Muscle of leg (tissue), 3 donors: ENCODE measurements at regions not wholly inside any gene's neighbourhood (a gene's known extent, or its start where the extent isn't known, plus 50 kb on each side); places are given as distances from the start of the nearest gene placed in this dataset.

Experiments
- DNase-seq: peaks from one replicate; pipeline ENCODE4 v3.0.0; 2013
- H3K27ac ChIP-seq: one replicate; pipeline ENCODE4 v1.5.1; 2013; ENCODE audit warnings: mild to moderate bottlenecking, low read length, control low read depth
- H3K27me3 ChIP-seq: one replicate; pipeline ENCODE4 v1.6.1; 2013; ENCODE audit warnings: low read length; ENCODE audit not compliant: control insufficient read depth, insufficient read depth
- H3K36me3 ChIP-seq: one replicate; pipeline ENCODE4 v1.6.1; 2013; ENCODE audit warnings: low read length; ENCODE audit not compliant: control insufficient read depth, insufficient read depth
- H3K4me1 ChIP-seq: one replicate; pipeline ENCODE4 v1.6.1; 2013; ENCODE audit warnings: low read length; ENCODE audit not compliant: control insufficient read depth, insufficient read depth
- H3K4me3 ChIP-seq: one replicate; pipeline ENCODE4 v1.5.1; 2013; ENCODE audit warnings: low read length, control low read depth
- H3K9me3 ChIP-seq: replicated peaks from 2 replicates; pipeline ENCODE4 v1.6.1; 2013; ENCODE audit warnings: low read depth, low read length; ENCODE audit not compliant: control insufficient read depth
- WGBS: methylation state at CpG from one replicate; pipeline ENCODE4 v1.1.5; 2013; ENCODE audit warnings: missing lambda C conversion rate; ENCODE audit not compliant: insufficient coverage; 5-methylcytosine and 5-hydroxymethylcytosine counted together

DNA sequence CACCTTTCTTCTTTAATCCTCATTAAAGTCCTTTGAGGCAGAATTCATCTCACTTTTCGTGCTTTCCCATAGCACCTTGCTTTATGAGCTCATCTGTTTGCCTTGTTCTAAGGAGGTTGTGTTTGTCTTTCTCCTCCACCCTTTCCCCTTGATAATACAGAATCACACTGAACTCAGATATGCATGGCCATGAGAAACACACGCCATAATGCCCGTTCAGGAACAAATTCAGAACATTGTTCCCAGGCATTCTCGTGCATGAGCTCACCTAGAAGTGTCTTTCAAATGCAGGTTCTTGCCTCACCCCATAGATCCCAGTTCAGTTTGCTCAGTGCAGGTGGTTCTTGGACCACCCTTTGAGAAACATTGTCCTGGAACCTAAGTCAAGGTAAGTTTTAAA lies 71.1 kb downstream of the TMEM114 start:
- DNase-seq: no peak
- no peaks in the 10 kb centered on the region for H3K36me3 ChIP-seq
- no peak overlapping the region for H3K4me3 ChIP-seq
- no peak overlapping the region for H3K27ac ChIP-seq
- H3K9me3 ChIP-seq: no peaks in the 10 kb centered on the region
- no peaks in the 10 kb centered on the region for H3K4me1 ChIP-seq
- WGBS: 57% methylated on average over 3 of the region's 4 CpGs
- no peaks in the 10 kb centered on the region for H3K27me3 ChIP-seq

DNA sequence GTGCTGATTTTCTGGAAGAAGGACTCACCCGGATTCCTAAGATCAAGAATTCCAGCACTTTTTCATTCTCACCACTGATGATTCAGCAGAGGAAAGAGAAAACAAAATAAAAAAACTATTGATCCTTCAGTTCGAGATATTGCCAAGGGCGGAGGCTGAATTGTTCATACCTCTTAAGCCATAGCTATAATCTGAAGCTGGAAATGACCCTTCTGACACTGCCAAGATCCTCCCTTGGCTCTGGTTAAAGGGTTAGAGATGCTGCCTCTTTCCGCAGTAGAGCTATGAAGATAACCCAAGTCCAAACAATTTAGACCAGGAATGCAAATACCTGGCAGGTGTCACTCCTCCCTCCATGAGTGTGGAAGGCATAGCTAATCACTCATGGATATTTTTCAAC lies 73.0 kb downstream of the TMEM114 start:
- WGBS: 70% methylated on average over 2 of the region's 4 CpGs
- DNase-seq: no peak

DNA sequence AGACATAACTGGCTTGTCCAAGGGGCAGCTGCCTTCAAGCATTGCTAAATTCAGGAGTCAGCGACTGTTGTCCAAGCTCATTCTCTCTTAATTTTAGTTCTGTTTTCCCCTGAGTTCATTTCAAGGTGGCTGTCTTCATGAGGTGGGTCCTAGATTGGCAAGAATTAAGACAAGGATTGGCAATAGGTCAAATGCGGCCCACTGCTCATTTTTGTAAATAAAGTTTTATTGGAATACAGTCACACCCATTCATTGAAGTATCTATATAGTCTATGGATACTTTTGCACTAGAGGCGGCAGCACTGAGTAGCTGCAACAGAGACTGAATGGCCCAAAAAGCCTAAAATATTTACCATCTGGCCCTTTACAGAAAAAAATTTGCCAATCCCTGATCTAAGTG lies 73.8 kb downstream of the TMEM114 start:
- no peaks in the 10 kb centered on the region for H3K36me3 ChIP-seq
- no peak overlapping the region for H3K4me3 ChIP-seq
- no peaks in the 10 kb centered on the region for H3K9me3 ChIP-seq
- no peaks in the 10 kb centered on the region for H3K4me1 ChIP-seq
- DNase-seq: no peak
- H3K27ac ChIP-seq: no peak overlapping the region
- WGBS: no CpG with 5 or more reads among the region's 3 CpGs
- no peaks in the 10 kb centered on the region for H3K27me3 ChIP-seq

More for the DNA sequence above, 73.0 kb downstream of the TMEM114 start:
- H3K27ac ChIP-seq: no peak overlapping the region
- H3K4me3 ChIP-seq: no peak overlapping the region
- no peaks in the 10 kb centered on the region for H3K27me3 ChIP-seq
- H3K36me3 ChIP-seq: no peaks in the 10 kb centered on the region
- no peaks in the 10 kb centered on the region for H3K9me3 ChIP-seq
- H3K4me1 ChIP-seq: no peaks in the 10 kb centered on the region

DNA sequence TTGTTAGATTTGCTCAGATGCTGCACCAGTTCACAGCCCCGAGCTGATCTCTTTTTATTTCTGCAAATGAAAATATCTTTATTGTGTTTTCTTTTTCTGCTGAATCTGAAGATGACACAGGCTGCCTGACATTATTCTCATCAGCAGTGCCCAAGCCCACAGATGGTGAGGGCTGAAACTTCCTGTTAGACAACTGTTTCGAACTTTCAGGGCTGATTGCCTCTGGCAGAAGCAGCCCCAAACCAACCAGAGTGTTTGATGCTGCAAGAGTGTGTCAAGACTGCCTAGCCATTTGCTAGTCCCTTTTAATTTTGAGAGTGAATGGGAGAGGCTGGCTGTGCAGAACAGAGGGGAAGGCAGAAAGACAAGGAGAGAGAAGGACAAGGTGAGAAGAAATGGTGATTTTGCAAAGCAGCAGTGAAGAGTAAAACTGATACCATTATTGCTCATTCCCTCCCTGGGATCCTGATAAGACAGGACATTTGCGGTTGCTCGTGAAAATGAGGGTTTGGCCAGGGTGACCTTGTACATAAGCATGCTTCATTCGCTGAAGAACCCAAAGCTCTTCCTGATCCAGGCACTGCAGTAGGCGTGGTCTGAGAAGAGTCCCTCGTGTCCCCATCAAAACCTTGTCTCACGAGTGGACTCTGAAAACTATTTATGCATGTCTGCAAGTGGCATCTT lies 77.2 kb downstream of the TMEM114 start:
- H3K27ac ChIP-seq: no peak overlapping the region
- no peaks in the 10 kb centered on the region for H3K4me1 ChIP-seq
- no peak overlapping the region for H3K4me3 ChIP-seq
- no peaks in the 10 kb centered on the region for H3K27me3 ChIP-seq
- no peaks in the 10 kb centered on the region for H3K9me3 ChIP-seq
- H3K36me3 ChIP-seq: no peaks in the 10 kb centered on the region
- no peak for DNase-seq
- 57% methylated on average over 7 of the region's 8 CpGs for WGBS

DNA sequence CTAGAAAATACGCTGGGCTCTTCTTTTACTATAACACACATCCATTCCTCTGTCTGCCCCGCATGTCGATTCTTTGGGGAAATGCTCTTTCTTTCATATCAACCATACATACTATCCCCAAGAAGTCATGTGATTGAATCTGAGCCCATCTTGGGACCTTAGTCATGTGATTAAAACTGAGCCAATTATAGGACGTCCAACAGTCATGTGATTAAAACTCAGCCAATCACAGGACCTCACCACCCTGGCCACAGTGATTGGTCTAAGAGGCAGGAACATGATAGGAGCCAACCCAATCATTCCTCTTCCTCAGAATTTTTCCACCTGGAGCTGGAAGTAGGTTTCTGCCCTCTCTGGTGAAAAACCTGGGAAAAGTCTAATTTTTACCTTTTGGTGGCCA lies 78.8 kb downstream of the TMEM114 start:
- no peak overlapping the region for H3K27ac ChIP-seq
- H3K27me3 ChIP-seq: no peaks in the 10 kb centered on the region
- no peak overlapping the region for H3K4me3 ChIP-seq
- 100% methylated on average over 3 of the region's 4 CpGs for WGBS
- no peaks in the 10 kb centered on the region for H3K36me3 ChIP-seq
- H3K4me1 ChIP-seq: no peaks in the 10 kb centered on the region
- DNase-seq: no peak
- no peaks in the 10 kb centered on the region for H3K9me3 ChIP-seq

DNA sequence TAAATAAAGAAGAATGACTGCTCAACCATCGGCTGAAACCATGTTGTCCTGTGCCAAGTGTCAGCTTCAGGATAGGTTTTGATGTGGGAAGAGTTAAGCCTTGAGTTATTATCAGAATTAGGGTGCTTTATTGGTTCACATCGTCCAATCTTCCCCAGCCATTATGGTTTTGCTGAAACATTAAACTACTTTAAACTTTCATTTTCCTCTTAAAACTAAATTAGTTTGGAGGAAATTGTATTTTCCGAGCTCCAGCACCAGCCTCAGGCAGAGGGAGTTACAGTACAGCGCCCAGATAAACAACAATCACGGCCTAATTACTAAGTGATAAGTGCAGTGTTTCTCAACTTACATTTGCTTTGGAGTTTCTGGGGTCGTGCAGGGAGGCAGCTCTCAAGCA lies 80.2 kb downstream of the TMEM114 start:
- Histone ChIP-seq H3K4me1 (no peaks in the 10 kb centered on the region), H3K36me3 (no peaks in the 10 kb centered on the region), H3K9me3 (no peaks in the 10 kb centered on the region), H3K4me3 (no peak overlapping the region), H3K27ac (no peak overlapping the region), H3K27me3 (no peaks in the 10 kb centered on the region)
- DNase-seq: no peak
- WGBS: 82% methylated on average over 2 of the region's 6 CpGs

DNA sequence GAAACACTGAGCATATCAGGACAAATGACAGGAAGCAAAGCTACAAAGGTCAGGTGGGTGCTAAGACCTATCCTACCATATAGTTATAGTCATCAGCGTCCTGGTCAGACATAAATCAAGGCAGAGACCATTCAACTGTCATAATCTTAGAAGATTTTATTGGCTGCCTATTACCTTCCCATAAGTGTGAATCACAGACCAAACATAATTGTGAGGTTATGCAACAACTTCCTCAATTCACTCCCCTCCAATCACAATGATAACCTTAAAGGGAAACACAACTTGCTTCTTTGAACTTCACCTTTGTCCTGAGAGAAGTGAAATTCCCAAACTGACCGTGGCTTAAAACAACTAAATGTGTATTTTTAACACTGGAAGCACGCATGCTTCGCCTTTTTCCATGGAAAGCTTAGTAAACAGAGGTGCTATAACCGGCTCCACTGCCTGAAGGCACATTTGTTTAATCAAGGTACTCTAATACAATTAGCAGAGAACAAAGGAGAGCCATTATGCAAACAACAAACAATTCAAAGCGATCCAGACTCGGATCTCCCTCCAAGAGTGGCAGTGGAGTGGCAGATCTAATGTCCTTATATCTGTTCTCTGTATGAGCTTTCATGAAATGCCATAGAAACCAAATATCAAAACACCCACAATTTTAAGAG lies 84.9 kb downstream of the TMEM114 start:
- Histone ChIP-seq H3K4me1 (no peaks in the 10 kb centered on the region), H3K36me3 (no peaks in the 10 kb centered on the region), H3K4me3 (no peak overlapping the region), H3K27me3 (no peaks in the 10 kb centered on the region), H3K27ac (no peak overlapping the region), H3K9me3 (no peaks in the 10 kb centered on the region)
- 57% methylated on average over 1 of the region's 7 CpGs for WGBS
- DNase-seq: no peak

DNA sequence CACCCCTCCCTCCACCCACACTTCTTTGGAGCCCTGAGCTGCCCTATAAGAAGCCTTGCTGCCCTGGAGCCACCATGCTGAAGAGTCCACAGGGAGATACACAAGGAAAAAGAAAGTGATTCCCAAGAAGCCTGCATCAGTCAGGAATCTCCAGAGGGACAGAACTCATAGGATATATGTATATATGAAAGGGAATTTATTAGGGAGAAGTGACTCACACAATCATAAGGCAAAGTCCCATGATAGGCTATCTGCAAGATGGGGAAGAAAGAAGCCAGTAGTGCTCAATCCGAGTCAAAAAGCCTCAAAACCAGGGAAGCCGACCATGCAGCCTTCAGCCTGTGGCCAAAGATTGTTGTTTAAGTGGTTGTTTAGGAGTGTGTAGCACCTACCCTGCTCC lies 87.9 kb downstream of the TMEM114 start:
- H3K36me3 ChIP-seq: no peaks in the 10 kb centered on the region
- no peaks in the 10 kb centered on the region for H3K27me3 ChIP-seq
- no peak overlapping the region for H3K27ac ChIP-seq
- H3K9me3 ChIP-seq: no peaks in the 10 kb centered on the region
- H3K4me1 ChIP-seq: no peaks in the 10 kb centered on the region
- no peak for DNase-seq
- no CpG with 5 or more reads among the region's 2 CpGs for WGBS
- H3K4me3 ChIP-seq: no peak overlapping the region

DNA sequence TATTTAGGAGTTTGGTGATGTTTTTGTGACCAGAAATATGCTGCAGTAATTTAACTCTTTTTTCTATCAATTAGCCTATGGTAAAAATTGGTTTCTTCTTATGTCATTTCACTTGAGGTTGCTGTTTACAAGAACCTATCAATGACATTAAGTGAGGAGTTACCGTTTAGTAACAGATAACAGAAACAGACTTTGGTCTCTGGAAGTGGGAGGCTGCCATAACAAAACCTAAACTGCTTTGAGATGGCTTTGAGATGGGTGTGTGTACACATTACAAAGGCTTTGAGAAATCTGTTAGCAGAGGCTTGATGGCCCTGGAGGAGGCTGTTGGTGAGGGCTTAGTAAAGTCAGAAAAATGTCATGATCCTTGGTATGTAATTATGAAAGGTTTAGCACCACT lies 90.0 kb downstream of the TMEM114 start:
- H3K27me3 ChIP-seq: no peaks in the 10 kb centered on the region
- no peak overlapping the region for H3K4me3 ChIP-seq
- H3K36me3 ChIP-seq: no peaks in the 10 kb centered on the region
- H3K4me1 ChIP-seq: no peaks in the 10 kb centered on the region
- no peak overlapping the region for H3K27ac ChIP-seq
- WGBS: no CpG with 5 or more reads among the region's 1 CpG
- H3K9me3 ChIP-seq: no peaks in the 10 kb centered on the region
- no peak for DNase-seq

DNA sequence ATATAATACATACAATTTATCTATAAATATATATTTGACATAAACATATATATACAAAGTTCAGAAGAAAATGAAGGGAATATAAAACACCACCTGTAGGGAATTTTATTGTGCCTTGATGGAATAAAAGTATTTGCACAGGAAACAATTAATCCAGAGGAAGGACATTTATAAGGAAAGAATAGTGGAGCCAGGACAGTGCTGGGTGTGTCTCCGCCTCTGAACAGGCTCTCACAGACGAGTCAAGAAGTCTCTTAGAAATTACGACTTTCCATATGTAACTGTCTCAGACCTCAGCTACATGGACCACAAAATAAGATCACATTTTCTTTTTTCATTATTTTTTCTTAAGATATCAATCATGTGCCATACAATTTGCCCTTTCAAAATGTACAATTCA lies 93.9 kb downstream of the TMEM114 start:
- WGBS: 36% methylated on average over 3 of the region's 3 CpGs
- no peak overlapping the region for H3K27ac ChIP-seq
- H3K4me3 ChIP-seq: no peak overlapping the region

More for the DNA sequence above, 93.9 kb downstream of the TMEM114 start:
- H3K4me1 ChIP-seq: no peaks in the 10 kb centered on the region
- no peaks in the 10 kb centered on the region for H3K36me3 ChIP-seq
- no peak for DNase-seq
- H3K9me3 ChIP-seq: no peaks in the 10 kb centered on the region
- no peaks in the 10 kb centered on the region for H3K27me3 ChIP-seq
